Esophagus squamous epithelium (tissue), 5 donors: ENCODE measurements at regions not wholly inside any gene's neighbourhood (a gene's known extent, or its start where the extent isn't known, plus 50 kb on each side); places are given as distances from the start of the nearest gene placed in this dataset.

ENCODE experiments used
- DNase-seq: peaks from one replicate; lab custom pipeline; 2025; lab: John Stamatoyannopoulos, UW
- H3K27ac ChIP-seq, 4 donors: fragments of 200-600 bp; sonication (generic); one replicate each; pipeline ENCODE4 v1.5.1; 2016 to 2019; ENCODE audit warnings: mild to moderate bottlenecking in 1 of 4
- H3K27me3 ChIP-seq, 4 donors: fragments of 200-600 bp; sonication (generic); 1 replicate in 3 of 4; 2 replicates in 1 of 4; pipeline versions ENCODE4 v1.5.1 to v1.6.0; 2017 to 2021; ENCODE audit warnings: antibody characterized with exemption in 1 of 4
- H3K36me3 ChIP-seq, 3 donors: fragments of 200-600 bp; sonication (generic); one replicate each; pipeline ENCODE4 v1.5.1; 2016 to 2019
- H3K4me1 ChIP-seq, 3 donors: fragments of 200-600 bp; sonication (generic); one replicate each; pipeline ENCODE4 v1.5.1; 2017 to 2019
- H3K4me3 ChIP-seq, 4 donors: fragments of 200-600 bp; sonication (generic); 1 replicate in 3 of 4; 2 replicates in 1 of 4; pipeline ENCODE4 v1.5.1; 2016 to 2019; ENCODE audit warnings: mild to moderate bottlenecking in 2 of 4, moderate library complexity in 1 of 4
- H3K9me3 ChIP-seq, 3 donors: fragments of 200-600 bp; sonication (generic); one replicate each; pipeline ENCODE4 v1.5.1; 2016 to 2019
- POLR2A ChIP-seq, 4 donors: fragments of 450-650 bp; IDR thresholded peaks; one replicate each; pipeline ENCODE4 v1.6.1; 2017; ENCODE audit warnings: antibody characterized with exemption in 4 of 4, mild to moderate bottlenecking in 4 of 4, moderate library complexity in 3 of 4
- WGBS, 2 donors: methylation state at CpG; one replicate each; pipeline ENCODE4 v1.1.5; 2018; 5-methylcytosine and 5-hydroxymethylcytosine counted together
- intact Hi-C: fragments of 100-400 bp; cut with DNase I; formaldehyde crosslinking; loops from one replicate; pipeline ENCODE4 v1.15.0; 2022
- TF ChIP-seq, protein P1 (sequence below), 6 experiments: fragments of 450-650 bp in 4 of 6; fragments of 200-600 bp in 2 of 6; sonication (generic) in 2 of 6; IDR thresholded peaks; one replicate each; pipeline ENCODE4 v1.5.1; 2016 to 2019; ENCODE audit warnings: antibody characterized with exemption in 6 of 6, mild to moderate bottlenecking in 4 of 6, moderate library complexity in 4 of 6
- donor health status: DM: yes; HTN: yes; CAD: no.

DNA sequence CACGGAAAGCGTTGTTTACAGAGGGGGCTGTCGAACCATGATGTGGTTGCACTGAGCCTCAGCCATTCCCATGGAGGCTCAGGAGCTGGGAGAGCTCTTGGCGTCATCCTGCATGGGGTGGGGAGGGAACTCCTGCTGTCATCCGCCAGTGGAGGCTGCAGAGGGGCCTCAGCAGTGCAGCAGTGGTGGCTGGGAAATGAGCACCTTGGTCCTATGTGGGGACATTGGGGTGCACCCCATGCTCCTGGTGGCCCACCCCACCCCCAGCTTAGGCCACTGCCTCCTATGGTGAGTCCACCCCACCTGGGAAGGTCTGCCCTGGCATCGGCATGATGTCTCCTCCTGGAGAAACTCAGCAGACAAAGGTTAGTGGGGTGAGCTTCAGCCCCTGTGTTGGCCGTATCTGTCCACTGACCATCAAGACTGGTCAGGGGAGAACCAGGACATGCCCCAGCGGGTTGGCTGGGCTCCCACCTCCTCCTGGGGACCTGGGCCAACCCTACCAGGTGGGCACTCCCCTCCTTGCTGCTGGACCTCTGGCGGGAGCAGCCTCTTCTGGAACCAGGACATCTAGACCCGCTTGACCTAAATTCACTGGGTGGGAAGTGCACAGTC is 67.8 kb upstream of the HDAC4 start:
- 87% methylated on average over 3 of the region's 10 CpGs; no CpG with 5 or more reads in 1 of the 2 donors for WGBS, 2 donors
- Histone ChIP-seq H3K9me3 (no peaks in the 10 kb centered on the region), H3K27me3 (peaks cover 0 to 4% (median 0%) of the 10 kb centered on the region in 4 donors), H3K4me3 (no peak overlapping the region), H3K27ac (no peak overlapping the region), H3K36me3 (no peaks in the 10 kb centered on the region), H3K4me1 (peaks cover 23 to 31% (median 29%) of the 10 kb centered on the region in 3 donors)
- intact Hi-C loops, result no loop called here
- TF ChIP-seq, protein P1, sequence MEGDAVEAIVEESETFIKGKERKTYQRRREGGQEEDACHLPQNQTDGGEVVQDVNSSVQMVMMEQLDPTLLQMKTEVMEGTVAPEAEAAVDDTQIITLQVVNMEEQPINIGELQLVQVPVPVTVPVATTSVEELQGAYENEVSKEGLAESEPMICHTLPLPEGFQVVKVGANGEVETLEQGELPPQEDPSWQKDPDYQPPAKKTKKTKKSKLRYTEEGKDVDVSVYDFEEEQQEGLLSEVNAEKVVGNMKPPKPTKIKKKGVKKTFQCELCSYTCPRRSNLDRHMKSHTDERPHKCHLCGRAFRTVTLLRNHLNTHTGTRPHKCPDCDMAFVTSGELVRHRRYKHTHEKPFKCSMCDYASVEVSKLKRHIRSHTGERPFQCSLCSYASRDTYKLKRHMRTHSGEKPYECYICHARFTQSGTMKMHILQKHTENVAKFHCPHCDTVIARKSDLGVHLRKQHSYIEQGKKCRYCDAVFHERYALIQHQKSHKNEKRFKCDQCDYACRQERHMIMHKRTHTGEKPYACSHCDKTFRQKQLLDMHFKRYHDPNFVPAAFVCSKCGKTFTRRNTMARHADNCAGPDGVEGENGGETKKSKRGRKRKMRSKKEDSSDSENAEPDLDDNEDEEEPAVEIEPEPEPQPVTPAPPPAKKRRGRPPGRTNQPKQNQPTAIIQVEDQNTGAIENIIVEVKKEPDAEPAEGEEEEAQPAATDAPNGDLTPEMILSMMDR (IDR thresholded peaks at IDR 0.05), result no peak
- TF ChIP-seq POLR2A (IDR thresholded peaks at IDR 0.05), result no peak
- no peak for DNase-seq

DNA sequence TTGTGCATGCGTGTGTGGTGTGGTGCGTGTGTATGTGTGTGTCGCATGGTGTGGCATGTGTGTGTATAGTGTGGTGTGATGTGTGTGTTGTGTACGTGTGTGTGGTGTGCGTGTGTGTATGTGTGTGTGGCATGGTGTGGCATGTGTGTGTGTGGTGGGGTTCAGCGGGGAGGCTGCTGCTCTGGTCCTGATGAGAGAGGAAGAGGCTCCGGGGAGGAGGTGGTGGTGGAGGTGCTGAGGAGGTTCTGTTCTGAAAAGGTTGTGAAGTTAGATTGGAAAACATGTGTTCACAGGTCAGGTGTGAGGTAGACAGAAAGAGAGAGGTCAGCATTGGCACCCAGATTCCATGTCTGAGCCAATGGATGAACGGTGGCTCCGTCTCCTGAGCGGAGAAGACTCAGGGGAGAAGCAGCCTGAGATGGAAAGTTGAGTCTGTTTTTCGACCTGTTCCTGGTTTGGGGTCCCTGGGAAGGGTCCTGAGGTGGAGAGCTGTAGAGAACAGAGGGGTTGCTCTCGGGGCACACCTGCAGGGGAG is 67.2 kb upstream of the HDAC4 start:
- intact Hi-C loops, result no loop called here
- H3K36me3 ChIP-seq, result no peaks in the 10 kb centered on the region
- WGBS, 2 donors, result 88 to 92% methylated on average over 11 of the region's 12 CpGs
- TF ChIP-seq, protein P1 (IDR thresholded peaks at IDR 0.05), result no peak
- no peak for TF ChIP-seq POLR2A (IDR thresholded peaks at IDR 0.05)
- peaks cover 0 to under 1% (median 0%) of the 10 kb centered on the region in 4 donors for H3K27me3 ChIP-seq
- DNase-seq, result no peak
- H3K27ac ChIP-seq, result no peak overlapping the region
- no peak overlapping the region for H3K4me3 ChIP-seq
- H3K9me3 ChIP-seq, result no peaks in the 10 kb centered on the region
- peaks cover 29 to 37% (median 34%) of the 10 kb centered on the region in 3 donors for H3K4me1 ChIP-seq

DNA sequence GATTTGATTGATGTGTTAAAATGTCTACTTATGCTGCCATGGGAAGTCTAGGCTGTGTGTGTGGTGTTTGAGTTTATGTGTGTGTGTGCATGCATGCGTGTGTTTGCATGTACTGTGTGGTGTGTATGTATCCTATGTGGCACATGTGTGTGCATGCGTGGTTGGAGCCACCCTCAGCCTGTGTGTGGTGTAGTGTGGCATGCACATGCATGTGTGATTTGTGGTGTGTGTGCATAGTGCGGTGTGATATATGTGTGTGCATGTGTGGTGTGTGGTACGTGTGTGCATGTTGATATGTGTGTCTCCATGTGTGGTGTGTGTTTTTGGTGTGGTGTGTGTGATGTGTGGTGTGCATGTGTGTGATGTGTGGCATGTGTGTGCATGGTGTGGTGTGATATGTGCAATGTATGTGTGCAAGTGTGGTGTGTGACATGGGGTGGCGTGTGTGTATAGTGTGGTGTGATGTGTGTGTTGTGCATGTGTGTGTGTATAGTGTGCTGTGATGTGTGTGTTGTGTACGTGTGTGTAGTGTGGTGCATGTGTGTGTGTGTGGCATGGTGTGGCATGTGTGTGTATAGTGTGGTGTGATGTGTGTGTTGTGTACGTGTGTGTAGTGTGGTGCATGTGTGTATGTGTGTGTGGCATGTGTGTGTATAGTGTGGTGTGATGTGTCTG is 66.6 kb upstream of the HDAC4 start:
- no peak for DNase-seq
- intact Hi-C loops, result no loop called here
- no peaks in the 10 kb centered on the region for H3K27me3 ChIP-seq
- 88 to 93% methylated on average over 6 to 7 of the region's 7 CpGs for WGBS, 2 donors
- H3K4me1 ChIP-seq, result peaks cover 29 to 40% (median 36%) of the 10 kb centered on the region in 3 donors
- no peak overlapping the region for H3K4me3 ChIP-seq
- no peaks in the 10 kb centered on the region for H3K36me3 ChIP-seq
- no peaks in the 10 kb centered on the region for H3K9me3 ChIP-seq
- no peak overlapping the region for H3K27ac ChIP-seq
- no peak for TF ChIP-seq POLR2A (IDR thresholded peaks at IDR 0.05)
- TF ChIP-seq, protein P1 (IDR thresholded peaks at IDR 0.05), result no peak

DNA sequence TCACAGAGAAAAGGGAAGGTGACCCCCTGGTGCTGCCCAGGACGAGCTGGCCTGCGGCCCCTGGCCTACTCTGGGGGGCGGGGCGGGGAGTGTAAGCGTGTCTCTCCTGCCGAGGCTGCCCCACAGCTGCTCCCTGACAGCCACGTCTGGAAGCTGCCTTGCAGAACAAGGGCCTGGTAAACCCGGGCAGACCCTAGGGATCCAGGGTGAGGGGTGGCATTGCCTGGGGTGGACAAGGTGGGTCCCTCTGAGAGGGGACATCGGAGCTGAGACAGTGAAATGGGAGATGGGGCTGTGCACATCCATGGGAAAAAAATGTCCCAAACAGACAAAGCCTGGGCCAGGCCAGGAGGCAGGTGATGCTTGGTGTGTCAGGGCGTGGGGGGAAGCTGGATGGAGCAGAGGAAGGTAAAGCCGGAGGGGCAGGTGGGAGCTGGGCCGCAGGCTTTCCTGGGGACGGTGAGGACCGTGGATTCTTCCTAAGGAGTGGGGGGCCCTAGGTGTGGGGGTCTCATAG is 66.0 kb upstream of the HDAC4 start:
- Histone ChIP-seq H3K36me3 (no peaks in the 10 kb centered on the region), H3K27me3 (no peaks in the 10 kb centered on the region), H3K4me1 (peaks cover 29 to 40% (median 36%) of the 10 kb centered on the region in 3 donors), H3K9me3 (no peaks in the 10 kb centered on the region), H3K27ac (no peak overlapping the region), H3K4me3 (no peak overlapping the region)
- intact Hi-C loops, result no loop called here
- TF ChIP-seq, protein P1 (IDR thresholded peaks at IDR 0.05), result no peak
- no peak for TF ChIP-seq POLR2A (IDR thresholded peaks at IDR 0.05)
- 86 to 93% methylated on average over 8 to 14 of the region's 14 CpGs for WGBS, 2 donors
- DNase-seq, result no peak
